OCI-LY3 (cell line): ENCODE measurements at regions not wholly inside any gene's neighbourhood (a gene's known extent, or its start where the extent isn't known, plus 50 kb on each side); places are given as distances from the start of the nearest gene placed in this dataset.

Source experiments
- EZH2phosphoT487 ChIP-seq: fragments of 200-600 bp; shearing (Covaris generic); IDR thresholded peaks from 2 replicates; pipeline ENCODE4 v1.6.1; 2018; ENCODE audit warnings: antibody characterized with exemption, mixed run types, low read depth
- TF ChIP-seq, protein P1 (sequence below): fragments of 200-600, 300-600 bp; sonication (generic); IDR thresholded peaks from 2 replicates; pipeline ENCODE4 v1.5.1; 2014; ENCODE audit warnings: antibody characterized with exemption, low read length, low read depth

- no peak for TF ChIP-seq EZH2phosphoT487
- TF ChIP-seq, protein P1, sequence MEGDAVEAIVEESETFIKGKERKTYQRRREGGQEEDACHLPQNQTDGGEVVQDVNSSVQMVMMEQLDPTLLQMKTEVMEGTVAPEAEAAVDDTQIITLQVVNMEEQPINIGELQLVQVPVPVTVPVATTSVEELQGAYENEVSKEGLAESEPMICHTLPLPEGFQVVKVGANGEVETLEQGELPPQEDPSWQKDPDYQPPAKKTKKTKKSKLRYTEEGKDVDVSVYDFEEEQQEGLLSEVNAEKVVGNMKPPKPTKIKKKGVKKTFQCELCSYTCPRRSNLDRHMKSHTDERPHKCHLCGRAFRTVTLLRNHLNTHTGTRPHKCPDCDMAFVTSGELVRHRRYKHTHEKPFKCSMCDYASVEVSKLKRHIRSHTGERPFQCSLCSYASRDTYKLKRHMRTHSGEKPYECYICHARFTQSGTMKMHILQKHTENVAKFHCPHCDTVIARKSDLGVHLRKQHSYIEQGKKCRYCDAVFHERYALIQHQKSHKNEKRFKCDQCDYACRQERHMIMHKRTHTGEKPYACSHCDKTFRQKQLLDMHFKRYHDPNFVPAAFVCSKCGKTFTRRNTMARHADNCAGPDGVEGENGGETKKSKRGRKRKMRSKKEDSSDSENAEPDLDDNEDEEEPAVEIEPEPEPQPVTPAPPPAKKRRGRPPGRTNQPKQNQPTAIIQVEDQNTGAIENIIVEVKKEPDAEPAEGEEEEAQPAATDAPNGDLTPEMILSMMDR, result no peak
Measured at GRCh38 chr13:79846386-79846785, 365.4 kb downstream of the NDFIP2 start.
